ENCODE measurements at regions not wholly inside any gene's neighbourhood (a gene's known extent, or its start where the extent isn't known, plus 50 kb on each side); places are given as distances from the start of the nearest gene placed in this dataset.
"Not testable (repeated sequence)": the region's sequence is repeated elsewhere in the genome, so short reads cannot be mapped to it uniquely, and the experiment has no call there.

GRCh38 chr1:220475608-220476007 is 52.3 kb upstream of the MARK1 start:
- not testable (repeated sequence) for H3K27me3 Mint-ChIP-seq; H3K36me3 Mint-ChIP-seq (ENCODE audit: low read depth); ATAC-seq; H3K27ac Mint-ChIP-seq; H3K4me1 Mint-ChIP-seq; H3K4me3 Mint-ChIP-seq; DNase-seq; H3K9me3 ChIP-seq (ENCODE audit: control insufficient read depth, low read length, poor library complexity, severe bottlenecking)

GRCh38 chr1:220475141-220475540 is 52.8 kb upstream of the MARK1 start:
- not testable (repeated sequence) for H3K36me3 Mint-ChIP-seq (ENCODE audit: low read depth); ATAC-seq; H3K4me1 Mint-ChIP-seq; H3K4me3 Mint-ChIP-seq; DNase-seq; H3K27me3 Mint-ChIP-seq; H3K27ac Mint-ChIP-seq; H3K9me3 ChIP-seq (ENCODE audit: control insufficient read depth, low read length, poor library complexity, severe bottlenecking)

GRCh38 chr1:220473440-220473839 is 54.5 kb upstream of the MARK1 start:
- ATAC-seq (no peak), DNase-seq (no peak)
- H3K36me3 Mint-ChIP-seq (ENCODE audit: low read depth): no peaks in the 10 kb centered on the region
- H3K27ac Mint-ChIP-seq: no peak overlapping the region
- H3K4me3 Mint-ChIP-seq: no peak overlapping the region
- no peaks in the 10 kb centered on the region for H3K27me3 Mint-ChIP-seq
- H3K9me3 ChIP-seq (ENCODE audit: control insufficient read depth, low read length, poor library complexity, severe bottlenecking): no peaks in the 10 kb centered on the region
- peaks cover 2% of the 10 kb centered on the region for H3K4me1 Mint-ChIP-seq

- no peak for ATAC-seq
- no peaks in the 10 kb centered on the region for H3K9me3 ChIP-seq (ENCODE audit: control insufficient read depth, low read length, poor library complexity, severe bottlenecking)
- Mint-ChIP-seq H3K4me1 (peaks cover 1% of the 10 kb centered on the region), H3K4me3 (no peak overlapping the region), H3K36me3 (ENCODE audit: low read depth) (no peaks in the 10 kb centered on the region), H3K27me3 (peaks cover 10% of the 10 kb centered on the region), H3K27ac (no peak overlapping the region)
- DNase-seq: no peak
Measured at GRCh38 chr1:220462752-220463151, 65.2 kb upstream of the MARK1 start.

DNA sequence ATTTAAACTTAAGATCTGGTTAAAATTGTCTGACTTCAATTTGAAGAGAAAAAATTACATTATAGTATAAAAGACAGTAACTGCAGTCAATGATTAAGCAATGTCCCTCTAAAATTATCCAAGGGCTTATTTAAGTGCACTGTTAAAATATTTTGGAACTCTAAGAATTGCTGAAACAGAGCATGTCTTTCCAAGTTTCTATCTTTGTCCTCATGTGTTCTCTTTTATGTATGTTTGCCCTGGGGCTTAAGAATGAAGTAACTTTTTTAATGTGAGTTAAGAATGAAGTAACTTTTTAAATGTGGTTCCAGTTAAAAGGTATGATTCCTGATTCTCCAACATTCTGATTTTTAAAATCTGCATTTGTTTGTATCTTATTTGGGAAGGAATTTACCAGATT is 69.0 kb upstream of the MARK1 start:
- Mint-ChIP-seq H3K36me3 (ENCODE audit: low read depth) (no peaks in the 10 kb centered on the region), H3K4me3 (no peak overlapping the region), H3K27me3 (peaks cover 22% of the 10 kb centered on the region), H3K27ac (no peak overlapping the region), H3K4me1 (peaks cover 2% of the 10 kb centered on the region)
- no peak for DNase-seq
- no peak for ATAC-seq
- no peaks in the 10 kb centered on the region for H3K9me3 ChIP-seq (ENCODE audit: control insufficient read depth, low read length, poor library complexity, severe bottlenecking)

GRCh38 chr1:220457957-220458609 is 69.9 kb upstream of the MARK1 start:
- H3K4me1 Mint-ChIP-seq: peaks cover 2% of the 10 kb centered on the region
- H3K9me3 ChIP-seq (ENCODE audit: control insufficient read depth, low read length, poor library complexity, severe bottlenecking): no peaks in the 10 kb centered on the region
- no peak overlapping the region for H3K27ac Mint-ChIP-seq
- peaks cover 25% of the 10 kb centered on the region for H3K27me3 Mint-ChIP-seq
- H3K4me3 Mint-ChIP-seq: no peak overlapping the region
- ATAC-seq: no peak
- no peaks in the 10 kb centered on the region for H3K36me3 Mint-ChIP-seq (ENCODE audit: low read depth)
- no peak for DNase-seq

GRCh38 chr1:220455559-220455958 is 72.4 kb upstream of the MARK1 start:
- no peak for DNase-seq
- Mint-ChIP-seq H3K4me1 (peaks cover 2% of the 10 kb centered on the region), H3K27me3 (peaks cover 38% of the 10 kb centered on the region), H3K36me3 (ENCODE audit: low read depth) (no peaks in the 10 kb centered on the region), H3K27ac (no peak overlapping the region), H3K4me3 (no peak overlapping the region)
- no peaks in the 10 kb centered on the region for H3K9me3 ChIP-seq (ENCODE audit: control insufficient read depth, low read length, poor library complexity, severe bottlenecking)
- no peak for ATAC-seq

GRCh38 chr1:220454155-220454777 is 73.7 kb upstream of the MARK1 start:
- no peak for ATAC-seq
- DNase-seq: no peak
- Mint-ChIP-seq H3K4me3 (no peak overlapping the region), H3K4me1 (peaks cover 2% of the 10 kb centered on the region), H3K27ac (no peak overlapping the region), H3K36me3 (ENCODE audit: low read depth) (no peaks in the 10 kb centered on the region), H3K27me3 (peaks cover 40% of the 10 kb centered on the region)
- H3K9me3 ChIP-seq (ENCODE audit: control insufficient read depth, low read length, poor library complexity, severe bottlenecking): no peaks in the 10 kb centered on the region

DNA sequence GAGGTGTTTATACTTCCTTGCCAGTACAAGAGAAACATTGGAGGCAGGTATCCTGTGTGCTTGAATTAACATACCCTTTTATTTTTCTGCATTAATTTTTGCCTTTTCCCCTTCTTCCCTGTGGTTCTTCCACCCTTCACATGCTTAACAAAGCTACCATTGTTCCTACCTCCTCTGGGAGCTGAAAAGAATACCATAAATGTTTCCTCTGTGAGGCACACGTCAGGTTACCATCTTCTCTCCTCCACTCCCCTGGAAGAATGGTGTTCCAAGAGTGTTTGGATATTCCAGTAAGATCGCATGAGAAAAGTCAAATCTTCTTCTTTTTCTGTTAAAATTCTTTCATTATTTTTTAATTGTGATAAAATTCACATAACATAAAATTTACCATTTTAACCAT is 74.6 kb upstream of the MARK1 start:
- DNase-seq: no peak
- peaks cover 49% of the 10 kb centered on the region for H3K27me3 Mint-ChIP-seq
- no peak overlapping the region for H3K4me3 Mint-ChIP-seq
- H3K9me3 ChIP-seq (ENCODE audit: control insufficient read depth, low read length, poor library complexity, severe bottlenecking): no peaks in the 10 kb centered on the region
- no peak for ATAC-seq
- H3K27ac Mint-ChIP-seq: no peak overlapping the region
- no peaks in the 10 kb centered on the region for H3K36me3 Mint-ChIP-seq (ENCODE audit: low read depth)
- H3K4me1 Mint-ChIP-seq: peaks cover 2% of the 10 kb centered on the region

DNA sequence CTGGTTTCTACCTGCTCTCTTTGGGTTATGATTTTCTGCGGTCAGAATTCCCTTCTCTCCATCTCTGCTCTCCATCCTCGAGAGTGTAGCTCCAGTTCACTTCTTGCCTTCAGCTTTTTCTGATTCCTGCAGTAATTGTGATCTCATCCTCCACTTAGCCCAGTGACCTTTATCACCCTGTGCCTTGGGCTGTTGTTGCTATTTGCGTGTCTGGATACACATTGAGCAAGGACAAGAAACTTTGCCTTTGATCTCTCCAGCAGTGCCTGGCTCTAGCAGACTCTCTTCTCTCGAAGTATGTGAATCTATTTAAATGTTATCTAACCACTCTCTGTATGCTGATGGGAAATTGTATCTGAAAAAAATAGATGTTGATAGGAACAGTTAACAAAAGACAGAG is 76.4 kb upstream of the MARK1 start:
- no peaks in the 10 kb centered on the region for H3K4me1 Mint-ChIP-seq
- peaks cover 53% of the 10 kb centered on the region for H3K27me3 Mint-ChIP-seq
- no peaks in the 10 kb centered on the region for H3K9me3 ChIP-seq (ENCODE audit: control insufficient read depth, low read length, poor library complexity, severe bottlenecking)
- DNase-seq: no peak
- no peak overlapping the region for H3K4me3 Mint-ChIP-seq
- H3K27ac Mint-ChIP-seq: no peak overlapping the region
- no peak for ATAC-seq
- H3K36me3 Mint-ChIP-seq (ENCODE audit: low read depth): no peaks in the 10 kb centered on the region

DNA sequence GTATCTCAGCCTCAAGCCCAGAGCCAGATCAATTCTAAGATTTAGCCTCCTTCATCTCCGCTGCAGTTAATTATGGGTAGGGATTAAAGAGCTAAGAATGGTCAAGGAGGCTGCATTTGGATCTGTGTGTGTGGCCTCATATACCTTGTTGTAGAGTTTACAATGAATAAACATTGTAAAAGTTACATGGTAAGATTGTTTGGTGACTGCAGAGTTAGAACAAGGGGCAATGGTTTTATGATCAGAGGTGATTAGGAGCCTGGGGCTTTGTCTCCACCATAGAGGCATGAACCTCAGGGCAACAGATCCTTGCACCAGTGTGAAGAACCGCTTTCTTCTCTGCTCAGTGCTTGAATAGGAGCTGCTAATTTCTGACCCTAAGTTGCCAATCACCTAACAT is 77.0 kb upstream of the MARK1 start:
- H3K27me3 Mint-ChIP-seq: peaks cover 59% of the 10 kb centered on the region
- DNase-seq (no peak), ATAC-seq (no peak)
- no peaks in the 10 kb centered on the region for H3K9me3 ChIP-seq (ENCODE audit: control insufficient read depth, low read length, poor library complexity, severe bottlenecking)
- H3K27ac Mint-ChIP-seq: no peak overlapping the region
- no peaks in the 10 kb centered on the region for H3K36me3 Mint-ChIP-seq (ENCODE audit: low read depth)
- no peak overlapping the region for H3K4me3 Mint-ChIP-seq
- H3K4me1 Mint-ChIP-seq: no peaks in the 10 kb centered on the region

DNA sequence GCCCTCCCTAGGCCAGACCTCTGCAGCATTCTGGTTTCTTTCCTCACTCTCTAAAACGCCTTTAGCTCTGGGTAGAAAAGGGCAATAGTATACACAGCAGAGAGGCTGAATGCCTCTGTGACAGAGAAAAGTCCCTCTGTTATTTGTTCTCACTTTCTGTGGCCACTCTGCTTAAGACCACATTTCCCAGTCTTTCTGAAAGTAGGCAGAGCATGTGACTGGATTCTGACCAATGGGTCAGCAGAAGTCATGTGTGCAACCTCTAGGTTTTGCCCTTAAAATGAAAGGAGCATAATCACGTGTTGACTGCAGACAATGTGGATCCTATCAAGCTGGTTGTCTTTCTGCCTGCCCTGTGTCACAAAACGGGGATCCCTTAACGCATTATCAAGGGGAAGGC is 79.7 kb upstream of the MARK1 start:
- Mint-ChIP-seq H3K36me3 (ENCODE audit: low read depth) (no peaks in the 10 kb centered on the region), H3K27me3 (peaks cover 42% of the 10 kb centered on the region), H3K4me3 (no peak overlapping the region), H3K4me1 (no peaks in the 10 kb centered on the region), H3K27ac (no peak overlapping the region)
- ATAC-seq (no peak), DNase-seq (no peak)
- no peaks in the 10 kb centered on the region for H3K9me3 ChIP-seq (ENCODE audit: control insufficient read depth, low read length, poor library complexity, severe bottlenecking)

DNA sequence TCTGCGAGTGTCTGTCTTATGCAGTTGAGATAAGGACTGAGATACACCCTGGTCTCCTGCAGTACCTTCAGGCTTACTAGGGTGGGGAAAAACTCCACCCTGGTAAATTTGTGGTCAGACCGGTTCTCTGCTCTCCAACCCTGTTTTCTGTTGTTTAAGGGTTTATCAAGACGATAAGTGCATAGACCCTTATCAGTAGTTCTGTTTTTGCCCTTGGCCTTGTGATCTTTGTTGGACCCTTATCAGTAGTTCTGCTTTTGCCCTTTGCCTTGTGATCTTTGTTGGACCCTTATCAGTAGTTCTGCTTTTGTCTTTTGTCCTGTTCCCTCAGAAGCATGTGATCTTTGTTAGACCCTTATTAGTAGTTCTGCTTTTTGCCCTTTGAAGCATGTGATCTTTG is 83.3 kb upstream of the MARK1 start:
- ATAC-seq; H3K4me1 Mint-ChIP-seq; H3K4me3 Mint-ChIP-seq; H3K9me3 ChIP-seq (ENCODE audit: control insufficient read depth, low read length, poor library complexity, severe bottlenecking); DNase-seq; H3K36me3 Mint-ChIP-seq (ENCODE audit: low read depth); H3K27ac Mint-ChIP-seq: not testable (repeated sequence)
- peaks cover 53% of the 10 kb centered on the region for H3K27me3 Mint-ChIP-seq

DNA sequence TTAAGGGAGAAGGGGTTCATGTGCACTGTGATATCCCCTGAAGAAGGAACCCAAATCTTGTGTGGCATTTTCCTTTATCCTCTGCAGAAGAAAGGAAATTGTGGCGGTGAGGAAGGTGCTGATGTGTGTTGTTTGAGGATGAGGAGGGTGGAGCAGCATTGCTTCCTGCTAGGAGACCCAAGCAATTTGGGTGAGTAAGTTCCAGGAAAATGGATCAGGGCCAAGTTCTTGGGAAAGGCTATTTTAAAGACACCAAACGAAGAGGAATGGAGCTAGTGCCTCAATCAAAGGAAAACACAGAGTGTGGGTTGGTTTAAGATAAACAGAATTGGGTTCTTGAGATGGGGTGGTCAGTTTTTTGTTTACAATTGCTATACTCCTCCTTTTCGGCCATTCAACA is 86.7 kb upstream of the MARK1 start:
- H3K4me1 Mint-ChIP-seq: no peaks in the 10 kb centered on the region
- no peak overlapping the region for H3K4me3 Mint-ChIP-seq
- H3K27me3 Mint-ChIP-seq: peaks cover 31% of the 10 kb centered on the region
- no peaks in the 10 kb centered on the region for H3K9me3 ChIP-seq (ENCODE audit: control insufficient read depth, low read length, poor library complexity, severe bottlenecking)
- ATAC-seq: no peak
- H3K36me3 Mint-ChIP-seq (ENCODE audit: low read depth): no peaks in the 10 kb centered on the region
- no peak for DNase-seq
- no peak overlapping the region for H3K27ac Mint-ChIP-seq

Data from T-helper 17 cell (primary cell).